ENCODE measurements at regions not wholly inside any gene's neighbourhood (a gene's known extent, or its start where the extent isn't known, plus 50 kb on each side); places are given as distances from the start of the nearest gene placed in this dataset.

DNA sequence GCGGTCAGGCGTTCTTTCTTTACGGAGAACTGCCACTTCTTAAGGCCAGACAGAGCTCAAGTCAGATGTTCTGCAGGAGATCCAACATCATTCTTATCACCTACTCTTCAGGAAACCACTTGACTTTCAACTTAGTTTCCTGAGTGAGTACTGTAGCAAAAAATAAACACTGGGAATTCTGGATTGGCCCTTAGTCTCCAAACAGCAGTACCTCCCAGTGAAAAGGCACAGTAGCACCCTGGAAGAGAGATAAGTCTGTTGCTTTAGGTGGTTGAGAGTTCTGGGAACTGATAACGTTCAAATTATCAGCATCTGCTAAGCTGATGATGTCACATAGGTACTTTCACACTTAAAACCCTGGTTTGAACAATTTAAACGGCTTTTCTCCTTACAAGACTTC lies 971.8 kb upstream of the TENM4 start:
- TF ChIP-seq, protein P1, sequence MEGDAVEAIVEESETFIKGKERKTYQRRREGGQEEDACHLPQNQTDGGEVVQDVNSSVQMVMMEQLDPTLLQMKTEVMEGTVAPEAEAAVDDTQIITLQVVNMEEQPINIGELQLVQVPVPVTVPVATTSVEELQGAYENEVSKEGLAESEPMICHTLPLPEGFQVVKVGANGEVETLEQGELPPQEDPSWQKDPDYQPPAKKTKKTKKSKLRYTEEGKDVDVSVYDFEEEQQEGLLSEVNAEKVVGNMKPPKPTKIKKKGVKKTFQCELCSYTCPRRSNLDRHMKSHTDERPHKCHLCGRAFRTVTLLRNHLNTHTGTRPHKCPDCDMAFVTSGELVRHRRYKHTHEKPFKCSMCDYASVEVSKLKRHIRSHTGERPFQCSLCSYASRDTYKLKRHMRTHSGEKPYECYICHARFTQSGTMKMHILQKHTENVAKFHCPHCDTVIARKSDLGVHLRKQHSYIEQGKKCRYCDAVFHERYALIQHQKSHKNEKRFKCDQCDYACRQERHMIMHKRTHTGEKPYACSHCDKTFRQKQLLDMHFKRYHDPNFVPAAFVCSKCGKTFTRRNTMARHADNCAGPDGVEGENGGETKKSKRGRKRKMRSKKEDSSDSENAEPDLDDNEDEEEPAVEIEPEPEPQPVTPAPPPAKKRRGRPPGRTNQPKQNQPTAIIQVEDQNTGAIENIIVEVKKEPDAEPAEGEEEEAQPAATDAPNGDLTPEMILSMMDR (IDR thresholded peaks at IDR 0.05) = no peak
- no peak for TF ChIP-seq ZFX (IDR thresholded peaks at IDR 0.05; ENCODE audit: borderline replicate concordance)
